IMR-90 (cell line): ENCODE measurements at regions not wholly inside any gene's neighbourhood (a gene's known extent, or its start where the extent isn't known, plus 50 kb on each side); places are given as distances from the start of the nearest gene placed in this dataset.

Source experiments
- ATAC-seq: fragments of 200-7000 bp; cut with Tn5 transposase; 2 replicates; pipeline ENCODE4 v1.9.1; 2020; ENCODE audit warnings: low read depth, mild to moderate bottlenecking, moderate library complexity
- BruUV-seq: library from RNA; stranded (reverse); fragments of 400-500 nt; replicated peaks from 2 replicates; lab custom pipeline; 2021; lab: Mats Ljungman, UMichigan
- CTCF ChIA-PET: fragments of 300-600 bp; formaldehyde crosslinking; extraction: SDS; loops from one replicate; lab custom pipeline; 2021; ENCODE audit warnings: antibody characterized with exemption; lab: Yijun Ruan, JAX
- POLR2A ChIA-PET: fragments of 300-600 bp; sonication (Branson Sonifier 250); formaldehyde crosslinking; loops from one replicate; lab custom pipeline; 2022; ENCODE audit warnings: antibody characterized with exemption; ENCODE audit not compliant: unreplicated experiment; lab: Charles Lee
- DNase-seq: peaks from one replicate; pipeline ENCODE4 v3.0.0; 2013
- H2AFZ ChIP-seq: replicated peaks from 2 replicates; pipeline ENCODE3; 2013; ENCODE audit warnings: low read length, mild to moderate bottlenecking; ENCODE audit not compliant: poor library complexity
- H2AK5ac ChIP-seq: 2 replicates; pipeline ENCODE4 v1.6.1; 2013; ENCODE audit warnings: low read depth, low read length, inconsistent platforms
- H2AK9ac ChIP-seq: replicated peaks from 2 replicates; pipeline ENCODE3; 2013; ENCODE audit warnings: mild to moderate bottlenecking, low read depth, low read length, moderate library complexity; ENCODE audit not compliant: poor library complexity
- H2BK120ac ChIP-seq: 2 replicates; pipeline ENCODE4 v1.6.1; 2013; ENCODE audit warnings: low read depth, low read length, inconsistent platforms
- H2BK15ac ChIP-seq: 3 replicates; pipeline ENCODE4 v1.6.1; 2013; ENCODE audit warnings: low read depth, low read length, inconsistent platforms
- H2BK20ac ChIP-seq: 2 replicates; pipeline ENCODE4 v1.6.1; 2013; ENCODE audit warnings: low read depth, mild to moderate bottlenecking, inconsistent platforms, low read length, moderate library complexity
- H2BK5ac ChIP-seq: 2 replicates; pipeline ENCODE4 v1.6.1; 2013; ENCODE audit warnings: mild to moderate bottlenecking, low read depth, low read length, inconsistent platforms; ENCODE audit not compliant: poor library complexity, severe bottlenecking
- H3K14ac ChIP-seq: replicated peaks from 2 replicates; pipeline ENCODE4 v1.6.1; 2013; ENCODE audit warnings: low read depth, low read length, inconsistent platforms
- H3K18ac ChIP-seq: 2 replicates; pipeline ENCODE4 v1.6.1; 2013; ENCODE audit warnings: low read depth, low read length, control low read depth
- H3K23ac ChIP-seq: 2 replicates; pipeline ENCODE4 v1.6.1; 2013; ENCODE audit warnings: low read depth, low read length, inconsistent platforms
- H3K27ac ChIP-seq: 2 replicates; pipeline ENCODE4 v1.5.1; 2013; ENCODE audit warnings: mild to moderate bottlenecking, control low read depth, low read length; ENCODE audit not compliant: insufficient read depth
- H3K27me3 ChIP-seq: 2 replicates; pipeline ENCODE4 v1.6.1; 2013; ENCODE audit warnings: low read length; ENCODE audit not compliant: control insufficient read depth, insufficient read depth
- H3K36me3 ChIP-seq: 2 replicates; pipeline ENCODE4 v1.6.1; 2013; ENCODE audit warnings: low read length, mixed read lengths; ENCODE audit not compliant: control insufficient read depth, insufficient read depth
- H3K4ac ChIP-seq: 2 replicates; pipeline ENCODE4 v1.6.1; 2013; ENCODE audit warnings: low read depth, low read length, inconsistent platforms
- H3K4me1 ChIP-seq: 2 replicates; pipeline ENCODE4 v1.6.1; 2013; ENCODE audit warnings: low read length, mixed read lengths; ENCODE audit not compliant: control insufficient read depth, insufficient read depth
- H3K4me2 ChIP-seq: 2 replicates; pipeline ENCODE4 v1.6.1; 2013; ENCODE audit warnings: low read depth, mild to moderate bottlenecking, control low read depth, low read length, moderate library complexity
- H3K4me3 ChIP-seq: 2 replicates; pipeline ENCODE4 v1.5.1; 2013; ENCODE audit warnings: low read depth, mild to moderate bottlenecking, control low read depth, low read length, moderate library complexity; ENCODE audit not compliant: insufficient read depth
- H3K56ac ChIP-seq: 2 replicates; pipeline ENCODE4 v1.6.1; 2013; ENCODE audit warnings: low read length, inconsistent platforms; ENCODE audit not compliant: insufficient read depth; ENCODE audit errors: extremely low read depth
- H3K79me1 ChIP-seq, 2 experiments: 2 replicates each; pipeline ENCODE4 v1.6.1; 2013; ENCODE audit warnings: low read length in 2 of 2, inconsistent platforms in 1 of 2, low read depth in 1 of 2
- H3K9ac ChIP-seq: 2 replicates; pipeline ENCODE4 v1.6.1; 2013; ENCODE audit warnings: low read depth, low read length, control low read depth
- H3K9me1 ChIP-seq: 2 replicates; pipeline ENCODE4 v1.6.1; 2013; ENCODE audit warnings: low read length, inconsistent platforms; ENCODE audit not compliant: insufficient read depth
- H3K9me3 ChIP-seq: 2 replicates; pipeline ENCODE4 v1.6.1; 2013; ENCODE audit warnings: low read length; ENCODE audit not compliant: control insufficient read depth, insufficient read depth
- H4K20me1 ChIP-seq: 2 replicates; pipeline ENCODE4 v1.6.1; 2013; ENCODE audit warnings: low read length, inconsistent platforms; ENCODE audit not compliant: insufficient read depth
- H4K5ac ChIP-seq: 2 replicates; pipeline ENCODE4 v1.6.1; 2013; ENCODE audit warnings: mild to moderate bottlenecking, low read depth, low read length, control low read depth
- H4K8ac ChIP-seq, 2 experiments: 2 replicates each; pipeline ENCODE4 v1.6.1; 2013; ENCODE audit warnings: low read depth in 2 of 2, low read length in 2 of 2, control low read depth in 1 of 2, inconsistent platforms in 1 of 2
- H4K91ac ChIP-seq: 2 replicates; pipeline ENCODE4 v1.6.1; 2013; ENCODE audit warnings: low read depth, low read length, inconsistent platforms; ENCODE audit not compliant: insufficient read depth
- BHLHE40 ChIP-seq: fragments of 150-350 bp; IDR thresholded peaks from 2 replicates; pipeline ENCODE4 v1.6.1; 2016; ENCODE audit warnings: mild to moderate bottlenecking, low read depth, low read length
- CEBPB ChIP-seq: IDR thresholded peaks from 2 replicates; pipeline ENCODE4 v1.6.1; 2012; ENCODE audit warnings: low read depth, low read length, improper control_type of control experiment
- CHD1 ChIP-seq: IDR thresholded peaks from 2 replicates; pipeline ENCODE4 v1.6.1; 2012; ENCODE audit warnings: low read depth, low read length, improper control_type of control experiment
- FOS ChIP-seq: fragments of 150-350 bp; IDR thresholded peaks from 2 replicates; pipeline ENCODE4 v1.6.1; 2016; ENCODE audit warnings: low read depth, low read length
- MAFK ChIP-seq: IDR thresholded peaks from 2 replicates; pipeline ENCODE4 v1.6.1; 2012; ENCODE audit warnings: low read depth, low read length, improper control_type of control experiment
- MAZ ChIP-seq: IDR thresholded peaks from 2 replicates; pipeline ENCODE4 v1.6.1; 2012; ENCODE audit warnings: low read depth, mild to moderate bottlenecking, low read length, improper control_type of control experiment, moderate library complexity, borderline replicate concordance
- MXI1 ChIP-seq: IDR thresholded peaks from 2 replicates; pipeline ENCODE4 v1.6.1; 2012; ENCODE audit warnings: low read depth, mild to moderate bottlenecking, low read length, moderate library complexity, borderline replicate concordance
- NFE2L2 ChIP-seq: fragments of 150-350 bp; IDR thresholded peaks from 2 replicates; pipeline ENCODE4 v1.6.1; 2016; ENCODE audit warnings: low read depth, mild to moderate bottlenecking, low read length
- POLR2A ChIP-seq: IDR thresholded peaks from 2 replicates; pipeline ENCODE4 v1.6.1; 2012; ENCODE audit warnings: mild to moderate bottlenecking, low read depth, low read length
- RAD21 ChIP-seq: IDR thresholded peaks from 2 replicates; pipeline ENCODE4 v1.6.1; 2012; ENCODE audit warnings: low read length, improper control_type of control experiment
- RCOR1 ChIP-seq: IDR thresholded peaks from 2 replicates; pipeline ENCODE4 v1.6.1; 2012; ENCODE audit warnings: mild to moderate bottlenecking, low read length, improper control_type of control experiment; ENCODE audit not compliant: insufficient replicate concordance
- RFX5 ChIP-seq: IDR thresholded peaks from 2 replicates; pipeline ENCODE4 v1.8.0; 2012; ENCODE audit warnings: low read depth, mild to moderate bottlenecking, low read length, moderate library complexity
- SMC3 ChIP-seq: fragments of 150-350 bp; IDR thresholded peaks from 2 replicates; pipeline ENCODE4 v1.6.1; 2016; ENCODE audit warnings: low read depth, mild to moderate bottlenecking, antibody characterized with exemption, low read length, moderate library complexity
- WGBS, 2 experiments: methylation state at CpG; one replicate each; pipeline versions ENCODE4 v1.1.5 to v1.1.7; 2013; ENCODE audit warnings: missing lambda C conversion rate in 2 of 2; ENCODE audit not compliant: insufficient read length in 1 of 2; ENCODE audit errors: extremely low coverage in 2 of 2; 5-methylcytosine and 5-hydroxymethylcytosine counted together
- dilution Hi-C: fragments of 300-500 bp; cut with HindIII; formaldehyde crosslinking; loops from one replicate; pipeline ENCODE4 v1.14.3; 2018; ENCODE audit warnings: low sequenced_read_pairs; ENCODE audit not compliant: unreplicated experiment
- in situ Hi-C: fragments of 300-500 bp; cut with MboI; formaldehyde crosslinking; loops from 3 replicates; pipeline ENCODE4 v1.14.3; 2019; ENCODE audit warnings: low sequenced_read_pairs, inconsistent platforms, mixed read lengths
- intact Hi-C: fragments of 100-400 bp; cut with micrococcal nuclease; formaldehyde crosslinking; loops from 2 replicates; pipeline ENCODE4 v1.10.0; 2022
- TF ChIP-seq, protein P1 (sequence below): fragments of 150-350 bp; IDR thresholded peaks from 2 replicates; pipeline ENCODE4 v1.6.1; 2017; ENCODE audit warnings: mild to moderate bottlenecking, antibody characterized with exemption, low read length, low read depth
- TF ChIP-seq, protein P2 (sequence below): fragments of 150-350 bp; IDR thresholded peaks from 2 replicates; pipeline ENCODE4 v1.6.1; 2016; ENCODE audit warnings: low read depth, mild to moderate bottlenecking, low read length, moderate library complexity, borderline replicate concordance
- TF ChIP-seq, protein P3 (sequence below): conservative IDR thresholded peaks from 2 replicates; pipeline ENCODE4 v1.5.1; 2012; ENCODE audit warnings: mild to moderate bottlenecking, low read depth, low read length, improper control_type of control experiment

DNA sequence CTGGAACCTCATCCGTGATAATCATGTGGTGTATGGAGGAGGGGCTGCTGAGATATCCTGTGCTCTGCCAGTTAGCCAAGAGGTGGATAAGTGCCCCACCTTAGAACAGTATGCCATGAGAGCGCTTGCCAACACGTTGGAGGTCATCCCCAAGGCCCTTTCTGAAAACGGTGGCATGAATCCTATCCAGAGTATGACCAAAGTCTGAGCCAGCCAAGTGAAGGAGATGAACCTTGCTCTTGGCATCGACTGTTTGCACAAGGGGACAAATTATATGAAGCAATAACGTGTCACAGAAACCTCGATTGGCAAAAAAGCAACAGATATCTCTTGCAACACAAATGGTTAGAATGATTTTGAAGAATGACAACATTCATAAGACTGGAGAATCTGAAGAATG is 251.2 kb upstream of the OBI1 start:
- BruUV-seq = no TSS peak
- Histone ChIP-seq H4K91ac (no peak overlapping the region), H2BK5ac (no peak overlapping the region), H2AFZ (no peak overlapping the region), H4K20me1 (no peaks in the 10 kb centered on the region), H3K36me3 (no peaks in the 10 kb centered on the region), H2BK15ac (no peak overlapping the region), H2BK120ac (no peak overlapping the region), H3K27me3 (no peaks in the 10 kb centered on the region), H3K4me2 (no peak overlapping the region), H3K9ac (no peak overlapping the region), H3K9me3 (peaks cover 8% of the 10 kb centered on the region; the same call in 1 of the 2 replicates), H3K18ac (no peak overlapping the region), H3K4me3 (no peak overlapping the region), H2BK20ac (no peak overlapping the region), H4K5ac (no peak overlapping the region), H3K9me1 (no peaks in the 10 kb centered on the region), H4K8ac (no peak overlapping the region), H3K79me1 (no peaks in the 10 kb centered on the region), H3K4ac (no peak overlapping the region), H2AK9ac (no peak overlapping the region), H3K27ac (no peak overlapping the region), H3K56ac (no peak overlapping the region), H2AK5ac (no peak overlapping the region), H3K4me1 (no peaks in the 10 kb centered on the region), H3K23ac (no peak overlapping the region), H3K14ac (no peak overlapping the region)
- no peak for DNase-seq
- intact Hi-C loops = no loop called here
- dilution Hi-C loops = no loop called here
- ATAC-seq = no peak
- no CpG with 5 or more reads among the region's 7 CpGs for WGBS, 2 experiments
- TF ChIP-seq SMC3 = no peak
- TF ChIP-seq, protein P1, sequence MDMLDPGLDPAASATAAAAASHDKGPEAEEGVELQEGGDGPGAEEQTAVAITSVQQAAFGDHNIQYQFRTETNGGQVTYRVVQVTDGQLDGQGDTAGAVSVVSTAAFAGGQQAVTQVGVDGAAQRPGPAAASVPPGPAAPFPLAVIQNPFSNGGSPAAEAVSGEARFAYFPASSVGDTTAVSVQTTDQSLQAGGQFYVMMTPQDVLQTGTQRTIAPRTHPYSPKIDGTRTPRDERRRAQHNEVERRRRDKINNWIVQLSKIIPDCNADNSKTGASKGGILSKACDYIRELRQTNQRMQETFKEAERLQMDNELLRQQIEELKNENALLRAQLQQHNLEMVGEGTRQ = no peak
- no peak for TF ChIP-seq FOS
- no peak for TF ChIP-seq POLR2A
- no peak for TF ChIP-seq CHD1
- TF ChIP-seq RFX5 = no peak
- no peak for TF ChIP-seq CEBPB
- TF ChIP-seq BHLHE40 = no peak
- TF ChIP-seq MXI1 = no peak
- no peak for TF ChIP-seq RCOR1
- TF ChIP-seq, protein P2, sequence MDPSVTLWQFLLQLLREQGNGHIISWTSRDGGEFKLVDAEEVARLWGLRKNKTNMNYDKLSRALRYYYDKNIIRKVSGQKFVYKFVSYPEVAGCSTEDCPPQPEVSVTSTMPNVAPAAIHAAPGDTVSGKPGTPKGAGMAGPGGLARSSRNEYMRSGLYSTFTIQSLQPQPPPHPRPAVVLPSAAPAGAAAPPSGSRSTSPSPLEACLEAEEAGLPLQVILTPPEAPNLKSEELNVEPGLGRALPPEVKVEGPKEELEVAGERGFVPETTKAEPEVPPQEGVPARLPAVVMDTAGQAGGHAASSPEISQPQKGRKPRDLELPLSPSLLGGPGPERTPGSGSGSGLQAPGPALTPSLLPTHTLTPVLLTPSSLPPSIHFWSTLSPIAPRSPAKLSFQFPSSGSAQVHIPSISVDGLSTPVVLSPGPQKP = no peak
- TF ChIP-seq NFE2L2 = no peak
- TF ChIP-seq RAD21 = no peak
- TF ChIP-seq, protein P3, sequence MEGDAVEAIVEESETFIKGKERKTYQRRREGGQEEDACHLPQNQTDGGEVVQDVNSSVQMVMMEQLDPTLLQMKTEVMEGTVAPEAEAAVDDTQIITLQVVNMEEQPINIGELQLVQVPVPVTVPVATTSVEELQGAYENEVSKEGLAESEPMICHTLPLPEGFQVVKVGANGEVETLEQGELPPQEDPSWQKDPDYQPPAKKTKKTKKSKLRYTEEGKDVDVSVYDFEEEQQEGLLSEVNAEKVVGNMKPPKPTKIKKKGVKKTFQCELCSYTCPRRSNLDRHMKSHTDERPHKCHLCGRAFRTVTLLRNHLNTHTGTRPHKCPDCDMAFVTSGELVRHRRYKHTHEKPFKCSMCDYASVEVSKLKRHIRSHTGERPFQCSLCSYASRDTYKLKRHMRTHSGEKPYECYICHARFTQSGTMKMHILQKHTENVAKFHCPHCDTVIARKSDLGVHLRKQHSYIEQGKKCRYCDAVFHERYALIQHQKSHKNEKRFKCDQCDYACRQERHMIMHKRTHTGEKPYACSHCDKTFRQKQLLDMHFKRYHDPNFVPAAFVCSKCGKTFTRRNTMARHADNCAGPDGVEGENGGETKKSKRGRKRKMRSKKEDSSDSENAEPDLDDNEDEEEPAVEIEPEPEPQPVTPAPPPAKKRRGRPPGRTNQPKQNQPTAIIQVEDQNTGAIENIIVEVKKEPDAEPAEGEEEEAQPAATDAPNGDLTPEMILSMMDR = no peak
- TF ChIP-seq MAFK = no peak
- TF ChIP-seq MAZ = no peak
- in situ Hi-C loops = no loop called here
- ChIA-PET POLR2A (no interaction called here), CTCF (no interaction called here)
